CD4-positive, alpha-beta T cell treated with Interleukin-6 for 4 hours (primary cell): ENCODE measurements at regions not wholly inside any gene's neighbourhood (a gene's known extent, or its start where the extent isn't known, plus 50 kb on each side); places are given as distances from the start of the nearest gene placed in this dataset.
"Not testable (repeated sequence)": the region's sequence is repeated elsewhere in the genome, so short reads cannot be mapped to it uniquely, and the experiment has no call there.

Experiments used
- DNase-seq: peaks from one replicate; pipeline ENCODE4 v3.0.0-alpha.2; 2020; ENCODE audit warnings: mixed read lengths

DNA sequence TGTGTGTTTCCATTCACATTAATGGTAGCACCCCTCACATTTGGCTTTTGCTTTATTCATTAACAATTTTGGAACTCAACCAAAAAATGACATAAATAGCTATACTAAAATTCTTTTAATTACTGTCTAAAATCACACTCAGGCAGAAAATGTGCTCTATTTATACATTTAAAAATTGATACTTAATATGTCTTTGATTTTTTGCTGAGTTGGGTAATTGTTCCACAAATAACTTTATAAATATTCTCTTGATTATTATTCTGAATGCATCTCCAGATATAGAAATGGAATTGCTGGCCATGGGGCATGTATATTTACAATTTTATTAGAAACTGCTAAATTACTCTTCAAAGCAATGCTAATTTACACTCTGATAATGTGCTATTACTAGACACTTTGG, 658.7 kb upstream of the CHRM3 start:
- no peak for DNase-seq

- DNase-seq, result no peak
These were observed 663.6 kb upstream of the CHRM3 start for GRCh38 chr1:238722812-238723211.

DNA sequence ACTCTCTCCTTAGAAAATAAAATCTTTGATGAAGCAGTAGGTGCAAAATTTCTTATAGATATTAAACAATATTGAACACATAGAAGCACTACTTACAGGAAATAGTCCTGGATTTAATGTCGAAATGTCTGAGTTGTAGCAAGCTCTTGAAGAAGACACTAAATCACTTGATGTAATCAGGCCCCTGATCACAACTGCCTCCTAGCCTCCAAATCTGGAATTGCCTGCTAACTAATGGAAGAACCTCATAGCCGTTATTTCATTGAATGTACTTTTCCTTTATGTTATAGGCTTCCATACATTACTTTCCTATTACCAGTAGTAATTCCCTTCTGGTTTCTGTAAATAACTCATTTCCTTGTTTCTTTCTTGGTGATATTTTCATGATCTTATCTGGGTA, 675.7 kb upstream of the CHRM3 start:
- DNase-seq, result no peak

GRCh38 chr1:238701024-238701423, 685.3 kb upstream of the CHRM3 start:
- no peak for DNase-seq

DNA sequence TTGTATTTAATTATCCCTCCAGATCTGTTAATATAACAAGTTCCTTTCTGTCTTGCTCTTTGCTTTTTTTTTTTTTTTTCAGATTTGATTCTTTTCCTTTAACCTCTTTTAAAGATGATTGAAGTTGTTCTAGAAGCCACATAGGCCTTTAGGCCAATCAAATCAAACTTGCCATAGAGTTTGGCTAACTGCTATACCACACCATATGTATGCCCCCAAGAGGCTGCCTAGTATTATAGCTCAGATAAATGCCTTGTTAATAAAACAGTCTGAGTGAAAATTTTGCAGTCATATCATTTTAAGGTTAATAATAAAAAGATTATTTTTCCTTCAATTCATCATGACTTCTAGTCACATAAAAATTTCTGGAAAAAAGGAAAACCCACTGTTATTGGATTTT, 696.0 kb upstream of the CHRM3 start:
- DNase-seq, result no peak

DNA sequence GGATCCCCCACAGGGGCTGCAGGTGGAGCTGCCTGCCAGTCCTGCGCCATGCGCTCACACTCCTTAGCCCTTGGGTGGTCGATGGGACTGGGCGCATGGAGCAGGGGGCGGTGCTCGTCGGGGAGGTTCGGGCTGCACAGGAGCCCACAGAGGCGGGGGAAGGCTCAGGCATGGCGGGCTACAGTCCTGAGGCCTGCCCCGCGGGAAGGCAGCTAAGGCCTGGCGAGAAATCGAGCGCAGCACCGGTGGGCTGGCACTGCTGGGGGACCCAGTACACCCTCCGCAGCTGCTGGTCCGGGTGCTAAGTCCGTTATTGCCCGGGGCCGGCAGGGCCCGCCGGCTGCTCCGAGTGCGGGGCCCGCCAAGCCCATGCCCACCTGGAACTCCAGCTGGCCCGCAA, 701.8 kb upstream of the CHRM3 start:
- DNase-seq, result not testable (repeated sequence)

- DNase-seq, result no peak
These were observed 704.9 kb upstream of the CHRM3 start for GRCh38 chr1:238681451-238681850.

GRCh38 chr1:238681021-238681420, 705.3 kb upstream of the CHRM3 start:
- DNase-seq, result no peak

- no peak for DNase-seq
These were observed 708.8 kb upstream of the CHRM3 start for GRCh38 chr1:238677567-238677966.

DNA sequence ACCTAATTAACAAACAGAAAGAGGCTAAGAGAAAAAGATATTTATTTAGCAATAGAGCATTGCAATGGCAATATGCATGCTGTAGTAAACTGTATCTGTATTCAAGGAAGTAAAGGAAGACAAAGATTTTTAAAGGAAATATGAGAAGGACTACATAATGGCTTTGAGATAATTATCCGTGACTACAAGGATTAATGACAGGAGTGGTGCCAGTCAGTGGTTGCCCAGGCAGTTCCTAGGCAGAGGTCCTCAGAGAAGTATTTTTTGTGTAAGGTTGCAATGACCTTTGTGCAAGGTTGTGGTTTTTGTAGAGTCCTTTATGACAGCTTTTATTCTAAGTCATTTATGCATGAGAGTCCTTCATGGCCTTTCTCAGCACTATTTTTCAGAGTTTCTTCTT, 711.1 kb upstream of the CHRM3 start:
- no peak for DNase-seq

DNA sequence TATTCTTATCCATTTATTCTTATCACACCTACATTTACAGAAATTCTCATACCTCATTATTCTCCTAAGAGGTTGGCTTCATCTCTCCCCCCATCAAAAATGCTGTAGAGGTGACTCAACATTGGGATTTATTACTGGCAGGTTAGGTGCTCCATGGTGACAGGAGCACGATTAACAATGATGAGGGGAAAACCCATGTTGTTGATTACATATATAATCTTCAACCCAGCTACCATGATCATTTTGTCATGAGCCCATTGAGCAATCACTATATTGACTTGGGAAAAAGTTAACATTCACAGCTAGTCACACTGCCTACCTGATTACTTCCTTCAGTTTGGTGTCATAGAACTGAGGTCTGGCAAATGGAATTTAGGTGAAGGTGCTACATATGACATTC, 712.1 kb upstream of the CHRM3 start:
- no peak for DNase-seq

GRCh38 chr1:238673561-238673960, 712.8 kb upstream of the CHRM3 start:
- DNase-seq, result no peak

- DNase-seq, result no peak
These were observed 713.6 kb upstream of the CHRM3 start for GRCh38 chr1:238672806-238673205.

DNA sequence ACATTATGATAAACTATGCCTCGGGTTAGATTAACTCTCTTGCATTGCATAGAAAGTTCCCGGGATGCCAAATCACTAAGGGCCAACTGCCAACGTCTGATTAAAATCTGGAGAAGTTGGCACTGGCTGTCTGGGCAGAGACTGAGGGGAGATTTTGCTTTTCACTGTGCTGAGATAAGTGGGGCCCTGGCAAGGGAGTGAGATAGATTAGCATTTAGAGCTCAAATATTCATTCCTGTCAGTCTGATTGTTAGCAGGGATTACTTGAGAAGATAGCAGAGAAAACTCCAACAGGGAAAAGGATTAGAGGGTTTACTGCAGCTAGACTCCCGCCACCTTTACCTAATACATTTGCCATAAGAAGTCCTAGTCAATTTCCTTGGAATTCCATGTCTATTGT, 714.1 kb upstream of the CHRM3 start:
- DNase-seq, result no peak

DNA sequence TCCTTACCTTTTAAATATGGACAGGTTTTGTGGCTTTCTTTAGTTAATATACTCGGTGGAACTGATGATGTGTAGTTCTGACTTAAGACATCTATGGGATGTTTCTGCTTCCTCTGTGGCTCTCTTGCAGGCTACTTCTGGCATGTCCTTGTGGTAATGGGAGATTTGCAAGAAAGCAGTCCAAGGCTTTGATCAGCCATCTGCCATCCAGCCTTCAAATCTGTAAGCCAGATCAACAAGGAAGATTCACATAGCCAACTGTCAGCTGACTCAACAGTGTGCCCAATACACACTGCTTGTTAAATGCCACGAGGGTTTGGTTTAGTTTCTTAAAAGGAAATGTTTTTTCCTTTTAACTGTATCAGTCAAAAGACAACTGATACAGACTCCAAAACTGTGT, 722.2 kb upstream of the CHRM3 start:
- no peak for DNase-seq

- no peak for DNase-seq
These were observed 725.5 kb upstream of the CHRM3 start for GRCh38 chr1:238660849-238661248.

GRCh38 chr1:238658763-238659162, 727.6 kb upstream of the CHRM3 start:
- no peak for DNase-seq

- no peak for DNase-seq
These were observed 732.6 kb upstream of the CHRM3 start for GRCh38 chr1:238653693-238654321.

- DNase-seq, result no peak
These were observed 733.9 kb upstream of the CHRM3 start for GRCh38 chr1:238652346-238652968.

GRCh38 chr1:238649200-238649599, 737.2 kb upstream of the CHRM3 start:
- no peak for DNase-seq

DNA sequence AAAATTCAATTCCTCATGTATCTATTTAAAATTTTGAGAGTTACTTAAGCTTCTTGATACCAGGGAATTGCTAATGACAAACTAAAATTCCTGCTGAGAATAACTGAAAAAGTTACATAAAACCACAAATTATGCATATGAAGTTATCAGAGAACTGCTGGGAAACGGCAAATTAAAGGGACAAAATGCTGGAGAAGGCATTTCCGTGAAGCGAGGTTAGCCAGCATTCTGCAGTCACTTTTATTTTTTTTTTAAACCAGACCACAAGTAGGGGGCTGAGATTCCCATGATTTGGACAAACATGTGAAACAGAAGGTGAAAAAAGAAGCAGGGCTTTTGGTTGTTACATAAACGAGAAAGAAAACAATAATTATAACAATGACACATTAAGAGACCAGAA, 737.6 kb upstream of the CHRM3 start:
- no peak for DNase-seq

- no peak for DNase-seq
These were observed 738.1 kb upstream of the CHRM3 start for GRCh38 chr1:238648296-238648695.

DNA sequence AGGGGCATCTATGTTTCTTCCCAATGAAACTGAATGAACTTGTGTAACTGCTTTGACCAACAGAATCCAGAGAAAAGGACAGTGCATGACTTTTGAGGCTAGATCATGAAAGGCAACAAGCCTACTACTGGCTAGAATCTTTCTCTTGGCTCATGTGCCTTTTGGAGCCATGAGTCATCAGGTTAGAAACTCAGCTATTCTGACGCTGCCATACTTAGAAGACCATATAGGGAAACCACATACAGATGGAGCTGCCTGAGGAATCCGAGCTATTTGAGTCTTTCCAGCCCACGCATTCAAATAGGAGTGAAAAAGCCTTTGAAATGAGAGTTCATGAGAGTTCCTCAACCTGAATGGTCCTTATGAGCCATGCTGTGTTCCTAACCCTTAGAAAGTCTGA, 738.5 kb upstream of the CHRM3 start:
- no peak for DNase-seq

- no peak for DNase-seq
These were observed 744.1 kb upstream of the CHRM3 start for GRCh38 chr1:238642231-238642630.

DNA sequence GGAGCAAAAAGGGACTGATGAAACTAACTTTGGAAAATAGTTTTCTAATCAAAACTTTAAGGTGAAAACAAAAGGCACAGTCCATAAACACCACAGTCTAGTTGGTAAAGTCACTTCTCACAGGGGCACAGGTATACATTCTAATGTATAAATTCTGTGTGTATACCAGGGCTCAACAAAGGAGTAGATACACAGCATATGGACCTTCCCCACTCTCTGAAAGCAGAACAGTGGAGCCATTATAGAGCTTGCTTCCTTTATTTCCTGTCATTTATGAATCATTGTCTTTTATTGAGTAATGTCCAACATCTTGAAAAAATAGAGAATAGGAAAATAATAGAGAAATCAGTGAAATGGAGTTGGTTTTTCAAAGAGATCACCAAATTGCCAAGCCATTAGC, 746.5 kb upstream of the CHRM3 start:
- no peak for DNase-seq
